T-helper 9 cell (primary cell): ENCODE measurements at regions not wholly inside any gene's neighbourhood (a gene's known extent, or its start where the extent isn't known, plus 50 kb on each side); places are given as distances from the start of the nearest gene placed in this dataset.

Experiments
- DNase-seq: peaks from one replicate; pipeline ENCODE4 v3.0.0-alpha.2; 2020

- DNase-seq: no peak
Observed at GRCh38 chr4:82071951-82072350, 301.8 kb downstream of the HNRNPD start.

- DNase-seq: no peak
Observed at GRCh38 chr4:82069883-82070638, 303.7 kb downstream of the HNRNPD start.

- DNase-seq: no peak
Observed at GRCh38 chr4:82063017-82063416, 310.8 kb downstream of the HNRNPD start.

GRCh38 chr4:82057990-82058544 is 315.7 kb downstream of the HNRNPD start:
- no peak for DNase-seq

- no peak for DNase-seq
Observed at GRCh38 chr4:82055156-82055555, 318.6 kb downstream of the HNRNPD start.

GRCh38 chr4:82053396-82053795 is 320.4 kb downstream of the HNRNPD start:
- DNase-seq: no peak

GRCh38 chr4:82050796-82051195 is 323.0 kb downstream of the HNRNPD start:
- no peak for DNase-seq

- no peak for DNase-seq
Observed at GRCh38 chr4:82049294-82049693, 324.5 kb downstream of the HNRNPD start.

GRCh38 chr4:82047731-82048130 is 326.1 kb downstream of the HNRNPD start:
- DNase-seq: no peak

GRCh38 chr4:82046796-82047195 is 327.0 kb downstream of the HNRNPD start:
- no peak for DNase-seq

GRCh38 chr4:82045267-82045666 is 328.5 kb downstream of the HNRNPD start:
- no peak for DNase-seq

GRCh38 chr4:82044141-82044993 is 329.4 kb downstream of the HNRNPD start:
- no peak for DNase-seq

- no peak for DNase-seq
Observed at GRCh38 chr4:82043809-82044137, 330.0 kb downstream of the HNRNPD start.

- DNase-seq: no peak
Observed at GRCh38 chr4:82043081-82043808, 330.5 kb downstream of the HNRNPD start.

- no peak for DNase-seq
Observed at GRCh38 chr4:82042042-82042441, 331.7 kb downstream of the HNRNPD start.

- DNase-seq: no peak
Observed at GRCh38 chr4:82038936-82039335, 334.9 kb downstream of the HNRNPD start.

GRCh38 chr4:82036181-82036580 is 337.6 kb downstream of the HNRNPD start:
- DNase-seq: no peak

- DNase-seq: no peak
Observed at GRCh38 chr4:82034878-82035277, 338.9 kb downstream of the HNRNPD start.

- no peak for DNase-seq
Observed at GRCh38 chr4:82033862-82034261, 339.9 kb downstream of the HNRNPD start.

GRCh38 chr4:82031376-82031927 is 342.3 kb downstream of the HNRNPD start:
- no peak for DNase-seq

GRCh38 chr4:82017680-82018079 is 356.1 kb downstream of the HNRNPD start:
- no peak for DNase-seq

GRCh38 chr4:82005158-82005557 is 368.6 kb downstream of the HNRNPD start:
- no peak for DNase-seq

GRCh38 chr4:81997313-81997712 is 376.5 kb downstream of the HNRNPD start:
- DNase-seq: no peak
